GM23338 (cell line): ENCODE measurements at regions not wholly inside any gene's neighbourhood (a gene's known extent, or its start where the extent isn't known, plus 50 kb on each side); places are given as distances from the start of the nearest gene placed in this dataset.

Experiments
- ATAC-seq: fragments of 200-7000 bp; cut with Tn5 transposase; 3 replicates; pipeline ENCODE4 v1.9.1; 2020
- DNase-seq: peaks from one replicate; pipeline ENCODE4 v3.0.0-alpha.2; 2015; ENCODE audit warnings: low spot score
- H2AFZ ChIP-seq: fragments of 200-600 bp; sonication (generic); 2 replicates; pipeline ENCODE4 v1.8.0; 2016; ENCODE audit warnings: antibody characterized with exemption, mild to moderate bottlenecking, moderate library complexity
- H3F3A ChIP-seq: fragments of 200-600 bp; sonication (generic); replicated peaks from 2 replicates; pipeline ENCODE4 v1.8.0; 2017; ENCODE audit warnings: antibody characterized with exemption, mixed run types, low read depth
- H3K27ac ChIP-seq: fragments of 200-600 bp; sonication (generic); 2 replicates; pipeline ENCODE4 v1.6.1; 2016; ENCODE audit warnings: low read depth
- H3K27me3 ChIP-seq: fragments of 200-600 bp; sonication (generic); 2 replicates; pipeline ENCODE4 v1.8.0; 2016; ENCODE audit warnings: mild to moderate bottlenecking, mixed run types, moderate library complexity; ENCODE audit not compliant: insufficient read depth
- H3K36me3 ChIP-seq: fragments of 200-600 bp; sonication (generic); 2 replicates; pipeline ENCODE4 v1.8.0; 2016; ENCODE audit warnings: mild to moderate bottlenecking; ENCODE audit not compliant: insufficient read depth
- H3K4me1 ChIP-seq: fragments of 200-600 bp; sonication (generic); 2 replicates; pipeline ENCODE4 v1.8.0; 2016; ENCODE audit warnings: mild to moderate bottlenecking, moderate library complexity; ENCODE audit not compliant: insufficient read depth
- H3K4me2 ChIP-seq: fragments of 200-600 bp; sonication (generic); 2 replicates; pipeline ENCODE4 v1.7.1; 2017; ENCODE audit warnings: mixed run types
- H3K4me3 ChIP-seq: fragments of 200-600 bp; sonication (generic); 2 replicates; pipeline ENCODE4 v1.6.1; 2016; ENCODE audit warnings: mixed run types
- H3K79me2 ChIP-seq: fragments of 200-600 bp; sonication (generic); replicated peaks from 2 replicates; pipeline ENCODE4 v1.8.0; 2017; ENCODE audit warnings: mild to moderate bottlenecking; ENCODE audit not compliant: insufficient read depth
- H3K9me2 ChIP-seq: fragments of 200-600 bp; sonication (generic); 2 replicates; pipeline ENCODE4 v1.8.0; 2017; ENCODE audit not compliant: insufficient read depth
- H4K20me1 ChIP-seq: fragments of 200-600 bp; sonication (generic); replicated peaks from 2 replicates; pipeline ENCODE4 v1.8.0; 2017; ENCODE audit warnings: mild to moderate bottlenecking; ENCODE audit not compliant: insufficient read depth
- H3K27ac Mint-ChIP-seq: 2 replicates; pipeline ENCODE4 v1.8.0; 2020; ENCODE audit warnings: inconsistent platforms, mild to moderate bottlenecking, moderate library complexity, mixed read lengths
- H3K27me3 Mint-ChIP-seq: 3 replicates; pipeline ENCODE4 v1.8.0; 2022; ENCODE audit warnings: low read depth, mild to moderate bottlenecking, moderate library complexity, mixed read lengths, inconsistent platforms; ENCODE audit not compliant: insufficient read depth, poor library complexity
- H3K36me3 Mint-ChIP-seq: 3 replicates; pipeline ENCODE4 v1.8.0; 2021; ENCODE audit warnings: low read depth, mild to moderate bottlenecking, inconsistent platforms, moderate library complexity, mixed read lengths
- H3K4me1 Mint-ChIP-seq: 3 replicates; pipeline ENCODE4 v1.8.0; 2020; ENCODE audit warnings: mild to moderate bottlenecking, inconsistent platforms, mixed read lengths
- H3K4me3 Mint-ChIP-seq: 3 replicates; pipeline ENCODE4 v1.8.0; 2021; ENCODE audit warnings: moderate library complexity, mild to moderate bottlenecking, inconsistent platforms, mixed read lengths
- H3K9me3 Mint-ChIP-seq: 3 replicates; pipeline ENCODE4 v1.8.0; 2020; ENCODE audit warnings: moderate library complexity, mild to moderate bottlenecking, inconsistent platforms, mixed read lengths
- CREB1 ChIP-seq: fragments of 250-450 bp; sonication (Bioruptor Pico); IDR thresholded peaks from 2 replicates; pipeline ENCODE4 v1.5.0; 2020; ENCODE audit warnings: low read depth, mild to moderate bottlenecking, moderate library complexity
- EZH2 ChIP-seq: fragments of 200-600 bp; sonication (generic); IDR thresholded peaks from one replicate; pipeline ENCODE4 v1.8.0; 2017; ENCODE audit warnings: antibody characterized with exemption, mild to moderate bottlenecking, low read depth; ENCODE audit not compliant: unreplicated experiment
- EZH2phosphoT487 ChIP-seq: fragments of 200-600 bp; sonication (generic); IDR thresholded peaks from one replicate; pipeline ENCODE4 v1.8.1; 2018; ENCODE audit warnings: antibody characterized with exemption; ENCODE audit not compliant: unreplicated experiment
- JUNB ChIP-seq: IDR thresholded peaks from one replicate; pipeline ENCODE4 v1.6.1; 2016; ENCODE audit warnings: antibody characterized with exemption; ENCODE audit not compliant: unreplicated experiment
- NANOG ChIP-seq: IDR thresholded peaks from 2 replicates; pipeline ENCODE4 v1.6.1; 2016; ENCODE audit warnings: antibody characterized with exemption, borderline replicate concordance
- POLR2AphosphoS5 ChIP-seq: IDR thresholded peaks from 2 replicates; pipeline ENCODE4 v1.6.1; 2016; ENCODE audit warnings: antibody characterized with exemption, low read depth
- STAT1 ChIP-seq: IDR thresholded peaks from one replicate; pipeline ENCODE4 v1.6.1; 2016; ENCODE audit warnings: antibody characterized with exemption; ENCODE audit not compliant: unreplicated experiment
- ZNF114 ChIP-seq: fragments of 250-450 bp; sonication (Bioruptor Pico); IDR thresholded peaks from 2 replicates; pipeline ENCODE4 v1.5.0; 2020; ENCODE audit warnings: mild to moderate bottlenecking, moderate library complexity
- ZNF331 ChIP-seq: fragments of 250-450 bp; sonication (Bioruptor Pico); IDR thresholded peaks from 2 replicates; pipeline ENCODE4 v1.5.0; 2020; ENCODE audit warnings: low read depth, mild to moderate bottlenecking, moderate library complexity
- TF ChIP-seq, protein P1 (sequence below), 2 experiments: fragments of 200-600 bp in 1 of 2; sonication (generic) in 1 of 2; conservative IDR thresholded peaks; 2 replicates each; pipeline versions ENCODE4 v1.5.1 to v1.6.1; 2016 to 2017; ENCODE audit warnings: antibody characterized with exemption in 2 of 2, low read depth in 2 of 2, mild to moderate bottlenecking in 2 of 2, moderate library complexity in 1 of 2
- TF ChIP-seq, protein P2 (sequence below): IDR thresholded peaks from one replicate; pipeline ENCODE4 v1.6.1; 2018; ENCODE audit warnings: antibody characterized with exemption; ENCODE audit not compliant: unreplicated experiment
- TF ChIP-seq, protein P3 (sequence below): fragments of 250-450 bp; sonication (Bioruptor Pico); IDR thresholded peaks from 2 replicates; pipeline ENCODE4 v1.5.0; 2020; ENCODE audit warnings: mild to moderate bottlenecking, moderate library complexity
- TF ChIP-seq, protein P4 (sequence below): IDR thresholded peaks from 2 replicates; pipeline ENCODE4 v1.6.1; 2016; ENCODE audit warnings: antibody characterized with exemption

DNA sequence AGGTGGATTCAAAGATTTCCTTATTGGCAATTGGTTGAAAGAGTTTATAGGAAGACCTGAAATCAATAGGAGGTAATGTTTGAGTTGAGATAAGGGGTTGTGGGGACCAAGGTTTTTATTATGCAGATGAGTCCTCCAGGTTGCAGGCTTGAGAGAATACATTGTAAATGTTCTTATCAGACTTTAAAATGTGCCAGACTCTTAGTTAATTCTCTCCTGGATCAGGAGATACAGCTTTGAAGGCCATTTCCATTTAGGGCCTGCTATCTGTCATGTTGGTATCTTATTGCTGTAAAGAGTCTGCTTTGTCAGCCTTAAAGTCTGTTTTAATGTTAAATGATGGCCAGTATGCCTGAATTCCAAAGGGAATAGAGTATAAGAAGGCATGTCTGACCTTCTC lies 61.8 kb upstream of the CALCR start:
- Mint-ChIP-seq H3K9me3 (no peaks in the 10 kb centered on the region; the same call in 2 of the 3 replicates), H3K4me3 (no peak overlapping the region), H3K27me3 (peaks cover 2% of the 10 kb centered on the region), H3K4me1 (peaks cover 29% of the 10 kb centered on the region), H3K27ac (no peak overlapping the region), H3K36me3 (peaks cover 25% of the 10 kb centered on the region; the same call in 2 of the 3 replicates)
- no peak for DNase-seq
- Histone ChIP-seq H3K4me3 (no peak overlapping the region), H3K79me2 (peaks cover 10% of the 10 kb centered on the region), H3K4me1 (peaks cover 19% of the 10 kb centered on the region), H2AFZ (no peak overlapping the region), H3K36me3 (no peaks in the 10 kb centered on the region), H3F3A (no peaks in the 10 kb centered on the region), H3K27me3 (no peaks in the 10 kb centered on the region), H4K20me1 (no peaks in the 10 kb centered on the region), H3K9me2 (peaks cover 12% of the 10 kb centered on the region), H3K27ac (no peak overlapping the region), H3K4me2 (peak overlapping the region; percentile 17; the same call in 1 of the 2 replicates)
- no peak for ATAC-seq
- no peak for TF ChIP-seq NANOG
- no peak for TF ChIP-seq EZH2phosphoT487
- no peak for TF ChIP-seq STAT1
- TF ChIP-seq ZNF331, result no peak
- TF ChIP-seq ZNF114, result no peak
- TF ChIP-seq, protein P1, sequence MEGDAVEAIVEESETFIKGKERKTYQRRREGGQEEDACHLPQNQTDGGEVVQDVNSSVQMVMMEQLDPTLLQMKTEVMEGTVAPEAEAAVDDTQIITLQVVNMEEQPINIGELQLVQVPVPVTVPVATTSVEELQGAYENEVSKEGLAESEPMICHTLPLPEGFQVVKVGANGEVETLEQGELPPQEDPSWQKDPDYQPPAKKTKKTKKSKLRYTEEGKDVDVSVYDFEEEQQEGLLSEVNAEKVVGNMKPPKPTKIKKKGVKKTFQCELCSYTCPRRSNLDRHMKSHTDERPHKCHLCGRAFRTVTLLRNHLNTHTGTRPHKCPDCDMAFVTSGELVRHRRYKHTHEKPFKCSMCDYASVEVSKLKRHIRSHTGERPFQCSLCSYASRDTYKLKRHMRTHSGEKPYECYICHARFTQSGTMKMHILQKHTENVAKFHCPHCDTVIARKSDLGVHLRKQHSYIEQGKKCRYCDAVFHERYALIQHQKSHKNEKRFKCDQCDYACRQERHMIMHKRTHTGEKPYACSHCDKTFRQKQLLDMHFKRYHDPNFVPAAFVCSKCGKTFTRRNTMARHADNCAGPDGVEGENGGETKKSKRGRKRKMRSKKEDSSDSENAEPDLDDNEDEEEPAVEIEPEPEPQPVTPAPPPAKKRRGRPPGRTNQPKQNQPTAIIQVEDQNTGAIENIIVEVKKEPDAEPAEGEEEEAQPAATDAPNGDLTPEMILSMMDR (conservative IDR thresholded peaks at IDR 0.05; ENCODE audit: low read depth in 2 of 2), result no peak
- TF ChIP-seq, protein P2, sequence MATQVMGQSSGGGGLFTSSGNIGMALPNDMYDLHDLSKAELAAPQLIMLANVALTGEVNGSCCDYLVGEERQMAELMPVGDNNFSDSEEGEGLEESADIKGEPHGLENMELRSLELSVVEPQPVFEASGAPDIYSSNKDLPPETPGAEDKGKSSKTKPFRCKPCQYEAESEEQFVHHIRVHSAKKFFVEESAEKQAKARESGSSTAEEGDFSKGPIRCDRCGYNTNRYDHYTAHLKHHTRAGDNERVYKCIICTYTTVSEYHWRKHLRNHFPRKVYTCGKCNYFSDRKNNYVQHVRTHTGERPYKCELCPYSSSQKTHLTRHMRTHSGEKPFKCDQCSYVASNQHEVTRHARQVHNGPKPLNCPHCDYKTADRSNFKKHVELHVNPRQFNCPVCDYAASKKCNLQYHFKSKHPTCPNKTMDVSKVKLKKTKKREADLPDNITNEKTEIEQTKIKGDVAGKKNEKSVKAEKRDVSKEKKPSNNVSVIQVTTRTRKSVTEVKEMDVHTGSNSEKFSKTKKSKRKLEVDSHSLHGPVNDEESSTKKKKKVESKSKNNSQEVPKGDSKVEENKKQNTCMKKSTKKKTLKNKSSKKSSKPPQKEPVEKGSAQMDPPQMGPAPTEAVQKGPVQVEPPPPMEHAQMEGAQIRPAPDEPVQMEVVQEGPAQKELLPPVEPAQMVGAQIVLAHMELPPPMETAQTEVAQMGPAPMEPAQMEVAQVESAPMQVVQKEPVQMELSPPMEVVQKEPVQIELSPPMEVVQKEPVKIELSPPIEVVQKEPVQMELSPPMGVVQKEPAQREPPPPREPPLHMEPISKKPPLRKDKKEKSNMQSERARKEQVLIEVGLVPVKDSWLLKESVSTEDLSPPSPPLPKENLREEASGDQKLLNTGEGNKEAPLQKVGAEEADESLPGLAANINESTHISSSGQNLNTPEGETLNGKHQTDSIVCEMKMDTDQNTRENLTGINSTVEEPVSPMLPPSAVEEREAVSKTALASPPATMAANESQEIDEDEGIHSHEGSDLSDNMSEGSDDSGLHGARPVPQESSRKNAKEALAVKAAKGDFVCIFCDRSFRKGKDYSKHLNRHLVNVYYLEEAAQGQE, result no peak
- no peak for TF ChIP-seq EZH2
- TF ChIP-seq, protein P3, sequence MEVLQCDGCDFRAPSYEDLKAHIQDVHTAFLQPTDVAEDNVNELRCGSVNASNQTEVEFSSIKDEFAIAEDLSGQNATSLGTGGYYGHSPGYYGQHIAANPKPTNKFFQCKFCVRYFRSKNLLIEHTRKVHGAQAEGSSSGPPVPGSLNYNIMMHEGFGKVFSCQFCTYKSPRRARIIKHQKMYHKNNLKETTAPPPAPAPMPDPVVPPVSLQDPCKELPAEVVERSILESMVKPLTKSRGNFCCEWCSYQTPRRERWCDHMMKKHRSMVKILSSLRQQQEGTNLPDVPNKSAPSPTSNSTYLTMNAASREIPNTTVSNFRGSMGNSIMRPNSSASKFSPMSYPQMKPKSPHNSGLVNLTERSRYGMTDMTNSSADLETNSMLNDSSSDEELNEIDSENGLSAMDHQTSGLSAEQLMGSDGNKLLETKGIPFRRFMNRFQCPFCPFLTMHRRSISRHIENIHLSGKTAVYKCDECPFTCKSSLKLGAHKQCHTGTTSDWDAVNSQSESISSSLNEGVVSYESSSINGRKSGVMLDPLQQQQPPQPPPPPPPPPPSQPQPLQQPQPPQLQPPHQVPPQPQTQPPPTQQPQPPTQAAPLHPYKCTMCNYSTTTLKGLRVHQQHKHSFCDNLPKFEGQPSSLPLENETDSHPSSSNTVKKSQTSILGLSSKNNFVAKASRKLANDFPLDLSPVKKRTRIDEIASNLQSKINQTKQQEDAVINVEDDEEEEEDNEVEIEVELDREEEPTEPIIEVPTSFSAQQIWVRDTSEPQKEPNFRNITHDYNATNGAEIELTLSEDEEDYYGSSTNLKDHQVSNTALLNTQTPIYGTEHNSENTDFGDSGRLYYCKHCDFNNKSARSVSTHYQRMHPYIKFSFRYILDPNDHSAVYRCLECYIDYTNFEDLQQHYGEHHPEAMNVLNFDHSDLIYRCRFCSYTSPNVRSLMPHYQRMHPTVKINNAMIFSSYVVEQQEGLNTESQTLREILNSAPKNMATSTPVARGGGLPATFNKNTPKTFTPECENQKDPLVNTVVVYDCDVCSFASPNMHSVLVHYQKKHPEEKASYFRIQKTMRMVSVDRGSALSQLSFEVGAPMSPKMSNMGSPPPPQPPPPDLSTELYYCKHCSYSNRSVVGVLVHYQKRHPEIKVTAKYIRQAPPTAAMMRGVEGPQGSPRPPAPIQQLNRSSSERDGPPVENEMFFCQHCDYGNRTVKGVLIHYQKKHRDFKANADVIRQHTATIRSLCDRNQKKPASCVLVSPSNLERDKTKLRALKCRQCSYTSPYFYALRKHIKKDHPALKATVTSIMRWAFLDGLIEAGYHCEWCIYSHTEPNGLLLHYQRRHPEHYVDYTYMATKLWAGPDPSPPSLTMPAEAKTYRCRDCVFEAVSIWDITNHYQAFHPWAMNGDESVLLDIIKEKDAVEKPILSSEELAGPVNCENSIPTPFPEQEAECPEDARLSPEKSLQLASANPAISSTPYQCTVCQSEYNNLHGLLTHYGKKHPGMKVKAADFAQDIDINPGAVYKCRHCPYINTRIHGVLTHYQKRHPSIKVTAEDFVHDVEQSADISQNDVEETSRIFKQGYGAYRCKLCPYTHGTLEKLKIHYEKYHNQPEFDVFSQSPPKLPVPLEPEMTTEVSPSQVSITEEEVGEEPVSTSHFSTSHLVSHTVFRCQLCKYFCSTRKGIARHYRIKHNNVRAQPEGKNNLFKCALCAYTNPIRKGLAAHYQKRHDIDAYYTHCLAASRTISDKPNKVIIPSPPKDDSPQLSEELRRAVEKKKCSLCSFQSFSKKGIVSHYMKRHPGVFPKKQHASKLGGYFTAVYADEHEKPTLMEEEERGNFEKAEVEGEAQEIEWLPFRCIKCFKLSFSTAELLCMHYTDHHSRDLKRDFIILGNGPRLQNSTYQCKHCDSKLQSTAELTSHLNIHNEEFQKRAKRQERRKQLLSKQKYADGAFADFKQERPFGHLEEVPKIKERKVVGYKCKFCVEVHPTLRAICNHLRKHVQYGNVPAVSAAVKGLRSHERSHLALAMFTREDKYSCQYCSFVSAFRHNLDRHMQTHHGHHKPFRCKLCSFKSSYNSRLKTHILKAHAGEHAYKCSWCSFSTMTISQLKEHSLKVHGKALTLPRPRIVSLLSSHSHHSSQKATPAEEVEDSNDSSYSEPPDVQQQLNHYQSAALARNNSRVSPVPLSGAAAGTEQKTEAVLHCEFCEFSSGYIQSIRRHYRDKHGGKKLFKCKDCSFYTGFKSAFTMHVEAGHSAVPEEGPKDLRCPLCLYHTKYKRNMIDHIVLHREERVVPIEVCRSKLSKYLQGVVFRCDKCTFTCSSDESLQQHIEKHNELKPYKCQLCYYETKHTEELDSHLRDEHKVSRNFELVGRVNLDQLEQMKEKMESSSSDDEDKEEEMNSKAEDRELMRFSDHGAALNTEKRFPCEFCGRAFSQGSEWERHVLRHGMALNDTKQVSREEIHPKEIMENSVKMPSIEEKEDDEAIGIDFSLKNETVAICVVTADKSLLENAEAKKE (CRISPR knock-in tag), result no peak
- no peak for TF ChIP-seq POLR2AphosphoS5
- TF ChIP-seq, protein P4, sequence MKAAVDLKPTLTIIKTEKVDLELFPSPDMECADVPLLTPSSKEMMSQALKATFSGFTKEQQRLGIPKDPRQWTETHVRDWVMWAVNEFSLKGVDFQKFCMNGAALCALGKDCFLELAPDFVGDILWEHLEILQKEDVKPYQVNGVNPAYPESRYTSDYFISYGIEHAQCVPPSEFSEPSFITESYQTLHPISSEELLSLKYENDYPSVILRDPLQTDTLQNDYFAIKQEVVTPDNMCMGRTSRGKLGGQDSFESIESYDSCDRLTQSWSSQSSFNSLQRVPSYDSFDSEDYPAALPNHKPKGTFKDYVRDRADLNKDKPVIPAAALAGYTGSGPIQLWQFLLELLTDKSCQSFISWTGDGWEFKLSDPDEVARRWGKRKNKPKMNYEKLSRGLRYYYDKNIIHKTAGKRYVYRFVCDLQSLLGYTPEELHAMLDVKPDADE, result no peak
- no peak for TF ChIP-seq CREB1 (CRISPR knock-in tag)
- TF ChIP-seq JUNB, result no peak
